ENCODE measurements at regions not wholly inside any gene's neighbourhood (a gene's known extent, or its start where the extent isn't known, plus 50 kb on each side); places are given as distances from the start of the nearest gene placed in this dataset.
"Not testable (repeated sequence)": the region's sequence is repeated elsewhere in the genome, so short reads cannot be mapped to it uniquely, and the experiment has no call there.

- no peak for DNase-seq (ENCODE audit: low spot score)
These were observed 141.6 kb downstream of the KCNJ12 start for GRCh38 chr17:21517538-21518293.

GRCh38 chr17:21522755-21523336 lies 146.7 kb downstream of the KCNJ12 start:
- DNase-seq (ENCODE audit: low spot score): no peak

- DNase-seq (ENCODE audit: low spot score): no peak
These were observed 147.5 kb downstream of the KCNJ12 start for GRCh38 chr17:21523497-21524210.

GRCh38 chr17:21524211-21524591 lies 148.0 kb downstream of the KCNJ12 start:
- peak; percentile 21 for DNase-seq (ENCODE audit: low spot score)

DNA sequence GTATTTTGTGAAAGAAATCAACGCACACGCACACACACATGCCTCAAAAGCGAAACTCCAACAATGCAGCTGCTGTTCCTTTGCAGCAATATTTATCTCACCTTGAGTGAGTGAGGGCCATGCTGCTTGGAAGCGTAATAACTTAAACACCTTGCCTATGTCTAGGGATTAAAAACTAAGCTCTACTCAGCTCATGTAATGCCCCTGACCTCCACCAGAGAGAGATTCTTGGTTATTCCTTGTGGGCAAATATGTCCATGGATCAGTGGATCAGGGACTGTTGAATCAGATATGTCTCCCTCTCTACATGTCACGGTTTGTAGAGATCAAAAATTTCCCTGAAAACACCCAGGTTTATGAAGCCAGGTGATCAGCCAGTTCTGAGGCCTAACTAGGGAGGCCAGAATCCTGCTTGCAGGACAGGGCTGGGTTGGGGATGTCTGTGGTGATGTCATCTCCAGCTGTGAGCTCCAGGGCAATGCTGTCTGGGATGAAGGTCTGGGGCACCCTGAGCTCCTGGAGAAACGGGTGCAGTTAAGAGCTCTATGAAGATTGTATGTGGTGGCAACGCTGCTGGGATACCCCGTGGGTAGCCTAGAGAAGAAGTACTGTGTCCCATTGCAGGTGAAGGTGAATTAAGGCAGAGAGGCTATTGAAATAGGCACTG lies 149.4 kb downstream of the KCNJ12 start:
- DNase-seq (ENCODE audit: low spot score): no peak

DNA sequence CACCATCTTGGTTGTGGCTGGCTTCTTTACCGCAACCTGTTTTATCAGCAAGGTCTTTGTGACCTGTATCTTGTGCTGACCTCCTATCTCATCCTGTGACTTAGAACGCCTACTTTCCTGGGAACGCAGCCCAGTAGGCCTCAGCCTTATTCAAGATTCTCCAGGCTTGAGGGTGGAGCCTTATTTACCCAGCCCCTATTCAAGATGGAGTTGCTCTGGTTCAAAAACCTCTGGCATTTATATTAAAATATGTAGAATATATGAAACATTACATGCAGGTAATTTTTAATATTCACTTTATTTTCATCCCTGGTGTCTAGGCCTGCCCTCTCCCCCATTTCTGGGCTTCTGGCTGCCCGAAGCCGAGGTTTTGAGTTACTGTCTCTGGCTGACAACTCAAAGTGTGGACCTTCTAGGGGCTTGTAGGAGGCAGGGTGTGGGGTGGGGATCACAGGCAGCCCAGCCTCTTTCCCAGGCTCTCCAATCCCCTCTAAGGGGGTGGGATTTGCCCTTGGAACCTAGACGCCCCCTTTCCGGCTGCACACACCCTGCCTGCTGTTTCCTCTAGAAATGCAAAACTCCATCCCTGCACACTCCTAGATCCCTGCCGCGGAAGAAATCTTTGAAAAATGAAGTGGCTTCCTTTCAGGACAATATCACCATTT lies 152.0 kb downstream of the KCNJ12 start:
- DNase-seq (ENCODE audit: low spot score): no peak

DNA sequence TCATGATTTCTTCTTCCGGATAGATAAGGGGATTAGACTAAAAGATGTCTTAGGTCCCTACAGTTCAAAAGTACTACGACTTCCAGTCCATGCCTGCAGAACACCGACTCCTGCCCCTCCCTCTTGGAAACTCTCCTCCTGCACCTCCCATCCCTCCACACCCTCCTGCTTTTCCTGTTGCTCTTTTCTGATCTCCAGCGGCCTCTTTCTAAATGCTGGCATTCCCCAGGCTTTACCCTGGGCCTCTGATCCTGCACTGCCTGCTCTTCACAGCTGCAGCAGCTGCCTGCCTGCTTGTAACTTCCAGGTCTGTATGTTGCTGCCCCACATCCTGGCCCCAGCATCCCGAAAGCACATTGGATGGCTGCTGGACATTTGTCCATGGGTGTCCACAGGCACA lies 154.2 kb downstream of the KCNJ12 start:
- DNase-seq (ENCODE audit: low spot score): no peak

GRCh38 chr17:21530841-21531240 lies 154.7 kb downstream of the KCNJ12 start:
- DNase-seq (ENCODE audit: low spot score): no peak

DNA sequence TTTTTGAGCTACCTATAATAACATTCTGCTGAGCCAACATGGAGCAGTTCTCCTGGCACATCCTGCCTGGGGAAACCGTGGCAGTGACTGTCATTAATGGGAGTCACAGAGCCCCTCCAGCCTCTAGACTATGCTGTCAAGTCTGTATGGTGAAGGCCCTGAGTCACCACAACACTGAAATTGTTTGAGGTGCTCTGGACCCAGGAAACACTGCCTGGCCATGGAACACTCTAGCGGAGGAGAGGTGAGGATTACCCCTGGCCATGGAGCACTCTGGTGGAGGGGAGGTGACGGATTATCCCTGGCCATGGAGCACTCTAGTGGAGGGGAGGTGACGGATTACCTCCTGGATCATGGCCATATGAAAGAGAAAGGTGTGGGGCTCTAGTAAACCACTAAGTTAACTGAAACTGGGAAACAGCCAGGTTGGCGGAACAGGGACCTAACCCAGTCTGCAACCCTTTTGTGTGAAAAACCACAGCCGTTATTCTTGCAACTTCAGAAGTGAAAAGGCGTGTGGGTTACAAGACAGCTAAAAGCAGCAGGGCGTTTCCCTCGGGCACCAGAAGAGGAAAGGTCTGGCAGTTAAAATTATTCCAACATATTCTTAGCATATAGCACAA lies 156.7 kb downstream of the KCNJ12 start:
- no peak for DNase-seq (ENCODE audit: low spot score)

DNA sequence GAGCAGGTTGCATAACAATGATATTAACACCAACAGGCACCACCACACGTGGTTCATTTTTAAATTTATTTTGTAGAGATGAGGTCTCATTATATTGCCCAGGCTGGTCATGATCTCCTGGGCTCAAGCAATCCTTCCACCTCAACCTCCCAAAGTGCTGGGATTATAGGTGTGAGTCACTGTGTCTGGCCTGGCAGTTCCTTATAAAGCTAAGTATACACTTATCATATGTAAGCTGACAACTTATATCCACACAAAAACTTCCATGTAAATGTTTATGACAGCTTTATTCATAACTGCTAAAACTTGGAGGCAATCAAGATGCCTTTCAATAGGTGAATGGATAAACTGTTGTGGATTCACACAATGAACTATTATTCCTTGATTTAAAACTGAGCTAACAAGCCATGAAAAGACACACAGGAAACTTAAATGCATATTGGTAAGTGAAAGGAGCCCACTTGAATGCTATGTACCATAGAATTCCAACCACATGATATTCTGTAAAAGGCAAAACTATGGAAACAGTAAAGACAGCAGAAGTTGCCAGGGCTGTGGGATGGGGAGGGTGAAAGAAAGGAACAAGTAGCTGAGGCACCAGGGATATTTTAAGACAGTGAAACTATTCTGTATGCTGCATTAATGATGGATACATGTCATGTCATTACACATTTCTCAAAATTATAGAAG lies 156.5 kb upstream of the KCNJ18 start:
- DNase-seq (ENCODE audit: low spot score): no peak

DNA sequence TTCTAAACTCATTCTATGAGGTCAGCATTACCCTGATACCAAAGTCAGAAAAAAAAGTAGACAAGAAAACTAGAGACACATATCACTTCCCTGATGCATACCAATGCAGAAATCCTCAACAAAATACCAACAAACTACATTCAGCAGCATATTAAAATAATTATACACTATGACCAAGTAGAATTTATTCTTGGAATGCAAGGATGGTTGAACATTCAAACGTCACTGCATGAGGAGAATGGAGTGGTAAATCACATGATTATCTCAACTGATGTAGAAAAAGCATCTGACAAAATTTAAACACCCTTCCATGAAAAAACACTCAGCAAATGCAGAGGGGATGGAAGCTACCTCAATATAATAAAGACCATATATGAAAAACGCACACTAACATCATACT lies 155.0 kb upstream of the KCNJ18 start:
- DNase-seq (ENCODE audit: low spot score): no peak

DNA sequence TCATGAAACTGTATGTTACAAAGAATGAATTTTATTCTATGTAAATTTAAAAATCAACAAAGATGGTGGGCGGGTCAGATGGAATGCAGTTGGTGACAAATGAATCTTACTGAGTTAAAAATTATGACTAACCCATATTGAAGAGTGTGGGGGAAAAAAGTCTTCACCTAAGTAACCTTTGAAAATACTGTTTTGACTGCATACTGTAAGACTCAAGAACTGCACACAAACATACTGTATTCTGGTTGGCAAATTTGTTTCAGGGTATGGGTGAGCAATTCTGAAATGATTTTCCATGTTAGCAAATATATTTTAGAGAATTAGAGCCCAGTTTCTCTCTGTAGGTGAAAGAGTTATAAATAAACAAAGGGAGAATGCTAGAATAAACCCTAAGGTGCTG lies 153.7 kb upstream of the KCNJ18 start:
- no peak for DNase-seq (ENCODE audit: low spot score)

DNA sequence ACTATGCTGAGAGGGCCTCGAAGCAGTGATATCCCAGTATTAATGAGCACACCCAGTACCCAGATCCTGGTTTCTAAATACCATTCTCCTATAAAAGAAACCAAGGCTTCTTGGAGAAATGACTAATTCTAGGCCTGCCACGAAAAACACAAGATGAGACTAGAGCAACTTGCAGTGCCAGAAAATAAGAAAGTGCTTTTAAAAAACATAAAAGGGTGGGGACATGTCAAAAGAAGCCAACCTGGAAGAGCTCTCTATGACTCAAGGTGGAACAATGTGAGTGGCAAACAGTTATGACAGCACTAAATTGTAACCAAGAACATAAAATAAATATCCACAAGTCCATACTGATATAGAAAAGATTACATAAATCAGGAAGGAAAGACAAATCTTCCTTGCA lies 153.2 kb upstream of the KCNJ18 start:
- no peak for DNase-seq (ENCODE audit: low spot score)

GRCh38 chr17:21540502-21540901 lies 151.8 kb upstream of the KCNJ18 start:
- DNase-seq (ENCODE audit: low spot score): no peak

GRCh38 chr17:21542070-21542469 lies 150.3 kb upstream of the KCNJ18 start:
- no peak for DNase-seq (ENCODE audit: low spot score)

GRCh38 chr17:21542991-21543390 lies 149.3 kb upstream of the KCNJ18 start:
- DNase-seq (ENCODE audit: low spot score): no peak

DNA sequence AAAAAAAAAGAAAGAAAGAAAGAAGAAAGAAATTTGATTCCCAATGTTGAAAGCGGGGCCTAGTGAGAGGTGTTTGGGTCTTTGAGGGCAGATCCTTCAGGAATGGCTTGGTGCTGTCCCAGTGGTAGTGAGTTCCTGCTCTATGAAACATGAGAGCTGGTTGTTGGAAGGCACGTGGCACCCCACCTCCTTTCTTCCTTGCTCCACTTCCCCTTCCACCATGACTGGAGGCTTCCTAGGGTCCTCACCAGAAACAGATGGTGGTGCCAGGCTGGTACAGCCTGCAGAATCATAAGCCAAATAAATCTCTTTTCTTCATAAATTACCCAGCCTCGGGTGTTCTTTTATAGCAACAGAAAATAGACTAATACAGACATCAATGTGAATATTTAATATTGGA lies 147.3 kb upstream of the KCNJ18 start:
- DNase-seq (ENCODE audit: low spot score): no peak

DNA sequence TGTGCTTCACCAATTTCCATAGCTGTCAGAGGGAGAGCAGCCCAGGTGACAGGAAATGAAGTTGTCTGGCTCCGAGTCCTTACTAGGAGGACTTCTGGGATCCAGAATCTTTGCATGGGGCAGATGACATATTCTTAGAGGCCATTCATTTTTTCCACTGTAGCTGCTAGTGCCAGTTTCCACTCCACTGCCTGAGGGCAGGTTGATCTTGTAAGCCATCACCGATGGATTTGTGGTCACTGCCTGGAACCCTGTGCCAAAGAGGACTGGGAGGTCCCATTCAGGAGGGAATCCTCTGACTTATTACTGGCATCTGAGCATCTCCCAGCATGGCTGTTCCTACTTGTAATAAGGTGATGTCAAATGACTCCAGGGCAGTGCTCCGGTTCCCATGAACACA lies 144.1 kb upstream of the KCNJ18 start:
- no peak for DNase-seq (ENCODE audit: low spot score)

GRCh38 chr17:21549107-21549687 lies 143.1 kb upstream of the KCNJ18 start:
- no peak for DNase-seq (ENCODE audit: low spot score)

- DNase-seq (ENCODE audit: low spot score): not testable (repeated sequence)
These were observed 142.3 kb upstream of the KCNJ18 start for GRCh38 chr17:21550031-21550430.

All from AG08396 (cell line).